ENCODE measurements at regions not wholly inside any gene's neighbourhood (a gene's known extent, or its start where the extent isn't known, plus 50 kb on each side); places are given as distances from the start of the nearest gene placed in this dataset.

DNA sequence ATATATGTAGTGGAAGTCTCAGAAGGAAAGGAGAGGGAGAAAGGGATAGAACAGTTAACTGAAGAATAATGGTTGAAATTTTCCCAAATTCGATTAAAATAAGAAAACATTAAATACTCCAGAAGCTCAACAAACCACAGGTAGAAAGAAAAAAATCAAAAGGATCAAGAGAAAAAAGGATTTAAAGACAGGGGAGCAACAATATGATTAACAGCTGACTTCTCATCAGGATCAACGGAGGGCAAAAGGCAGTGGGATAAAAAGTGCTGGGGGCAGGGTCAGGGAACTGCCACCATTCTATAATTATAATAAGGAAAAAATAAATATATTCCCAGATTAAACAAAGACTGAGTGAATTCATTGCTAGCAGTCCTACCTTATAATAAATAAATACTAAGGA is 55.3 kb downstream of the CDKN2C start:
- H3K9me2 ChIP-seq (ENCODE audit: insufficient read depth): no peaks in the 10 kb centered on the region
- no peak for DNase-seq
- H3K27ac ChIP-seq: no peak overlapping the region
- WGBS, 2 experiments (ENCODE audit: low coverage in 1 of 2, low lambda C conversion rate in 2 of 2, missing lambda C conversion rate in 2 of 2): 26 to 36% methylated on average over 2 of the region's 2 CpGs
- no peaks in the 10 kb centered on the region for H4K20me1 ChIP-seq (ENCODE audit: insufficient read depth)
- no peak overlapping the region for H2AFZ ChIP-seq
- H3K36me3 ChIP-seq (ENCODE audit: low read depth): no peaks in the 10 kb centered on the region
- no peaks in the 10 kb centered on the region for H3K27me3 ChIP-seq (replicated peaks; ENCODE audit: insufficient read depth)
- no peaks in the 10 kb centered on the region for H3K4me1 ChIP-seq (ENCODE audit: insufficient read depth)
- H3F3A ChIP-seq (ENCODE audit: insufficient read depth): no peaks in the 10 kb centered on the region
- no peak overlapping the region for H3K9ac ChIP-seq
- in situ Hi-C loops (cut with MboI): loop anchor here (10.0 kb wide), 1 partner anchor 251 kb away; no protein-coding TSS in a partner anchor
- no peak overlapping the region for H3K4me3 ChIP-seq
- H3K79me2 ChIP-seq (ENCODE audit: insufficient read depth): no peaks in the 10 kb centered on the region
- H3K4me2 ChIP-seq (ENCODE audit: unreplicated experiment): no peak overlapping the region
- no peaks in the 10 kb centered on the region for H3K9me3 ChIP-seq (ENCODE audit: low read depth)
- TF ChIP-seq EZH2phosphoT487 (IDR thresholded peaks at IDR 0.05; ENCODE audit: insufficient read depth, low read depth) (no peak), EZH2 (IDR thresholded peaks at IDR 0.05; ENCODE audit: insufficient read depth, poor library complexity, severe bottlenecking) (no peak)

- no peaks in the 10 kb centered on the region for H3K4me1 ChIP-seq (ENCODE audit: insufficient read depth)
- DNase-seq: no peak
- H2AFZ ChIP-seq: no peak overlapping the region
- TF ChIP-seq EZH2 (IDR thresholded peaks at IDR 0.05; ENCODE audit: insufficient read depth, poor library complexity, severe bottlenecking) (no peak), EZH2phosphoT487 (IDR thresholded peaks at IDR 0.05; ENCODE audit: insufficient read depth, low read depth) (no peak)
- H3K9ac ChIP-seq: no peak overlapping the region
- H3K9me2 ChIP-seq (ENCODE audit: insufficient read depth): no peaks in the 10 kb centered on the region
- no peaks in the 10 kb centered on the region for H3K36me3 ChIP-seq (ENCODE audit: low read depth)
- no peaks in the 10 kb centered on the region for H3K9me3 ChIP-seq (ENCODE audit: low read depth)
- H3K4me3 ChIP-seq: no peak overlapping the region
- no peaks in the 10 kb centered on the region for H4K20me1 ChIP-seq (ENCODE audit: insufficient read depth)
- no peaks in the 10 kb centered on the region for H3F3A ChIP-seq (ENCODE audit: insufficient read depth)
- H3K79me2 ChIP-seq (ENCODE audit: insufficient read depth): no peaks in the 10 kb centered on the region
- in situ Hi-C loops (cut with MboI): no loop called here
- H3K27me3 ChIP-seq (replicated peaks; ENCODE audit: insufficient read depth): no peaks in the 10 kb centered on the region
- no peak overlapping the region for H3K27ac ChIP-seq
- 94 to 95% methylated on average over 8 of the region's 8 CpGs for WGBS, 2 experiments (ENCODE audit: low coverage in 1 of 2, low lambda C conversion rate in 2 of 2, missing lambda C conversion rate in 2 of 2)
- H3K4me2 ChIP-seq (ENCODE audit: unreplicated experiment): no peak overlapping the region
Measured at GRCh38 chr1:51032936-51033335, 62.9 kb downstream of the CDKN2C start.

GRCh38 chr1:51044199-51044598 is 57.8 kb upstream of the C1orf185 start:
- no peaks in the 10 kb centered on the region for H3K36me3 ChIP-seq (ENCODE audit: low read depth)
- H3K27ac ChIP-seq: no peak overlapping the region
- peak; percentile 2 for DNase-seq
- 66 to 74% methylated on average over 3 of the region's 3 CpGs for WGBS, 2 experiments (ENCODE audit: low coverage in 1 of 2, low lambda C conversion rate in 2 of 2, missing lambda C conversion rate in 2 of 2)
- H3F3A ChIP-seq (ENCODE audit: insufficient read depth): no peaks in the 10 kb centered on the region
- no peaks in the 10 kb centered on the region for H3K9me3 ChIP-seq (ENCODE audit: low read depth)
- no peak overlapping the region for H3K4me2 ChIP-seq (ENCODE audit: unreplicated experiment)
- in situ Hi-C loops (cut with MboI): no loop called here
- H2AFZ ChIP-seq: no peak overlapping the region; the same call in 1 of the 2 replicates
- no peak overlapping the region for H3K4me3 ChIP-seq
- no peaks in the 10 kb centered on the region for H3K79me2 ChIP-seq (ENCODE audit: insufficient read depth)
- no peaks in the 10 kb centered on the region for H3K9me2 ChIP-seq (ENCODE audit: insufficient read depth)
- no peaks in the 10 kb centered on the region for H4K20me1 ChIP-seq (ENCODE audit: insufficient read depth)
- H3K27me3 ChIP-seq (replicated peaks; ENCODE audit: insufficient read depth): no peaks in the 10 kb centered on the region
- H3K9ac ChIP-seq: no peak overlapping the region
- TF ChIP-seq EZH2 (IDR thresholded peaks at IDR 0.05; ENCODE audit: insufficient read depth, poor library complexity, severe bottlenecking) (no peak), EZH2phosphoT487 (IDR thresholded peaks at IDR 0.05; ENCODE audit: insufficient read depth, low read depth) (no peak)
- H3K4me1 ChIP-seq (ENCODE audit: insufficient read depth): no peaks in the 10 kb centered on the region

DNA sequence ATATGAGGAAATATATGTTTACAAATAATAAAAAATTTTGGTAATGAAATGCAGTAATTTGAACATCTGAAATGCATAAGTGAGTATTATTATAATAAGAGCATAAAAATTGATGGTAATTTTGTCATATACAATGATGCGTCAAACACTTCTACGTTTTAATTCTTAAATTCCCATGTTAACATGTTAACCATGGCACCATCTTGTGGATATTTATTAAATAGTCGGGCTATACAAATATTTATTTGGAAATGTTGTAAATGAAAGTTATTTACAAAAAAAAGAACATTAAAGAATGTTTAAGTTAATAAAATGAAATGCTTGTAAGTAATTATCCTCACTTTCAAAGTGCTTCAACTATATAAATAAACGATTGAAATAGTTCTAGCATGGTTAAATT is 57.2 kb upstream of the C1orf185 start:
- Histone ChIP-seq H3K9me2 (ENCODE audit: insufficient read depth) (no peaks in the 10 kb centered on the region), H2AFZ (no peak overlapping the region), H4K20me1 (ENCODE audit: insufficient read depth) (no peaks in the 10 kb centered on the region), H3K4me2 (ENCODE audit: unreplicated experiment) (no peak overlapping the region), H3K4me1 (ENCODE audit: insufficient read depth) (no peaks in the 10 kb centered on the region), H3F3A (ENCODE audit: insufficient read depth) (no peaks in the 10 kb centered on the region), H3K79me2 (ENCODE audit: insufficient read depth) (no peaks in the 10 kb centered on the region), H3K27ac (no peak overlapping the region), H3K9me3 (ENCODE audit: low read depth) (no peaks in the 10 kb centered on the region), H3K36me3 (ENCODE audit: low read depth) (no peaks in the 10 kb centered on the region), H3K9ac (no peak overlapping the region), H3K27me3 (replicated peaks; ENCODE audit: insufficient read depth) (no peaks in the 10 kb centered on the region), H3K4me3 (no peak overlapping the region)
- in situ Hi-C loops (cut with MboI): no loop called here
- TF ChIP-seq EZH2 (IDR thresholded peaks at IDR 0.05; ENCODE audit: insufficient read depth, poor library complexity, severe bottlenecking): no peak
- TF ChIP-seq EZH2phosphoT487 (IDR thresholded peaks at IDR 0.05; ENCODE audit: insufficient read depth, low read depth): no peak
- peak; percentile 62 for DNase-seq
- WGBS, 2 experiments (ENCODE audit: low coverage in 1 of 2, low lambda C conversion rate in 2 of 2, missing lambda C conversion rate in 2 of 2): 6% methylated on average over 4 of the region's 4 CpGs

DNA sequence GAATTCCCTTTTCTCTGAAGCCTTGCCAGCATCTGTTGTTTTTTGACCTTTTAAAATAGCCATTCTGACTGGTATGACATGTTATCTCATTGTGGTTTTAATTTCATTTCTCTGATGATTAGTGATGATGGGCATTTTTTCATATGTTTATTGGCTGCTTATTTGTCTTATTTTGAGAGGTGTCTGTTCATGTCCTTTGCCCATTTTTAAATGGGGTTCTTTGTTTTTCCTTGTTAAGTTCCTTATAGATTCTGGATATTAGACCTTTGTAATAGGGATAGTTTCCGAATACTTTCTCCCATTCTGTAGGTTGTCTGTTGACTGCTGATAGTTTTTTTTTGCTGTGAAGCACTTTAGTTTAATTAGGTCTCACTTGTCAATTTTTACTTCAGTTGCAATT is 54.0 kb upstream of the C1orf185 start:
- Histone ChIP-seq H3K9ac (no peak overlapping the region), H3K27ac (no peak overlapping the region), H3K36me3 (ENCODE audit: low read depth) (no peaks in the 10 kb centered on the region), H3K4me2 (ENCODE audit: unreplicated experiment) (no peak overlapping the region), H3K4me3 (no peak overlapping the region), H4K20me1 (ENCODE audit: insufficient read depth) (no peaks in the 10 kb centered on the region), H3K4me1 (ENCODE audit: insufficient read depth) (no peaks in the 10 kb centered on the region), H3F3A (ENCODE audit: insufficient read depth) (no peaks in the 10 kb centered on the region), H3K9me2 (ENCODE audit: insufficient read depth) (no peaks in the 10 kb centered on the region), H3K9me3 (ENCODE audit: low read depth) (no peaks in the 10 kb centered on the region), H2AFZ (no peak overlapping the region), H3K27me3 (replicated peaks; ENCODE audit: insufficient read depth) (no peaks in the 10 kb centered on the region), H3K79me2 (ENCODE audit: insufficient read depth) (no peaks in the 10 kb centered on the region)
- no peak for DNase-seq
- 74 to 93% methylated on average over 1 of the region's 1 CpG for WGBS, 2 experiments (ENCODE audit: low coverage in 1 of 2, low lambda C conversion rate in 2 of 2, missing lambda C conversion rate in 2 of 2)
- TF ChIP-seq EZH2phosphoT487 (IDR thresholded peaks at IDR 0.05; ENCODE audit: insufficient read depth, low read depth): no peak
- no peak for TF ChIP-seq EZH2 (IDR thresholded peaks at IDR 0.05; ENCODE audit: insufficient read depth, poor library complexity, severe bottlenecking)
- in situ Hi-C loops (cut with MboI): no loop called here

All from GM23248 (cell line).